GM19351 (cell line): ENCODE measurements at regions not wholly inside any gene's neighbourhood (a gene's known extent, or its start where the extent isn't known, plus 50 kb on each side); places are given as distances from the start of the nearest gene placed in this dataset.

ENCODE experiments used
- ATAC-seq: cut with Tn5 transposase; IDR thresholded peaks from one replicate; pipeline ENCODE4 v1.9.1; 2021; ENCODE audit warnings: mild to moderate bottlenecking, moderate library complexity; ENCODE audit not compliant: unreplicated experiment

DNA sequence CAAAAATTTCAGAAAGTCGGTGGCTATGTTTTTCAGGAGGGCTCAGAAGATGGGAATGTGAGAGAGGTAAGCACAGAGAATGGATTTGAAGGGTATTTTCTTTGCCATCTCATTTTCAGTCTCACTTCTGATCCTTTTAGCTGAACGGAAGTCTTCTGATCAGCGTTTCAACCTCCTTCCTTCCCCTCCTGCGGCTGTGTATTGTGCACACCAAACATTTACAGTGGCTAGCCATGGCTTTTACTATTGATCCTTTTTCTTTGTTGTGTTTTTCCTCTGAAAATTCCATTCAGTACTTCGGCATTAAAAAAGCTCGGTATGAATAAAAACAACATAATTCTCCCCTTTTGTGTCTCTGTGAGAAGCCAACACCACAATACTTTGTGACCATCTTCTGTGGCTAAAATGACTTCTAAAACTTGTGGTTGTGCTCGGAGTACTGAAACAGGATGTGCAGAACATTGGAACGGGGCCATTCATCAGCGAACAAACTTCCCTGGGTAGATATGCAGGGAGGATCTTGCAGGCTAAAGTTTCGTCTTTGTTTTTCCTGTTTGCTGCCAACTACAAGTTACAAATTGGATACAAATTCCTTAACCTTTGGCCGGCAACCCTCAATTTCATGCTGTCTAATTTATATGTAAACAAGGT, 260.8 kb upstream of the FAM98A start:
- no peak for ATAC-seq

DNA sequence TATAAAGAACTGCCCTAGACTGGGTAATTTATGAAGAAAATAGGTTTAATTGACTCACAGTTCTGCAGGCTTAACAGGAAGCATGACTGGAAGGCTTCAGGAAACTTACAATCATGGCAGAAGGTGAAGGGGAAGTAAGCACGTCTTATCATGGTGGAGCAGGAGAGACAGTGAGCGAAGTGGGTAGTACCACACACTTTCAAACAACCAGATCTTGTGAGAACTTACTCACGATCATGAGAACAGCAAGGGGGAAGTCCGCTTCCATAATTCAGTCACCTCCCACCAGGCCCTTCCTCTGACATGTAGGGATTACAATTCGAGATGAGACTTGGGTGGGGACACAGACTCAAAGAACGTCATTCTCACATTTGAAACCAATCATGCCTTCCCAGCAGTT, 260.1 kb upstream of the FAM98A start:
- no peak for ATAC-seq

GRCh38 chr2:33848486-33848885, 249.4 kb upstream of the FAM98A start:
- ATAC-seq, result no peak

DNA sequence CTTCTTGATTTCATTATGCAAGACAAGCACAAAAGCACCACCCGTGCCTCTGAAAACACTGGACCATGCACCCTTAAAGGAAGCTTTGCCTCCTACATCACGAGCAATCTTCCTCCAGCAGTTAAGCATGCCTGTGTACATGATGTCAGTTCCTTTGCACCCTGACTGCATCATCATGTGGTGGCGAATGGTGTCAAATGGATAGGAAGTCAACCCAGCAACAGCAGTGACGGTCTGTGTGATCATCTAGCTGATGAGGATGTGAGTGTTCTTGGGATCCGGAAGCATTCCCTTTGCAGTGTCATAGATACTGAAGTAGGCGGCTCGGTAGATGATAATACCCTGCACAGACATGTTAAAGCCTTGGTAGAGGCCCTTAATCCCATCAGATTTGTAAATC, 240.7 kb upstream of the FAM98A start:
- no peak for ATAC-seq

GRCh38 chr2:33836628-33837027, 237.5 kb upstream of the FAM98A start:
- ATAC-seq, result no peak

DNA sequence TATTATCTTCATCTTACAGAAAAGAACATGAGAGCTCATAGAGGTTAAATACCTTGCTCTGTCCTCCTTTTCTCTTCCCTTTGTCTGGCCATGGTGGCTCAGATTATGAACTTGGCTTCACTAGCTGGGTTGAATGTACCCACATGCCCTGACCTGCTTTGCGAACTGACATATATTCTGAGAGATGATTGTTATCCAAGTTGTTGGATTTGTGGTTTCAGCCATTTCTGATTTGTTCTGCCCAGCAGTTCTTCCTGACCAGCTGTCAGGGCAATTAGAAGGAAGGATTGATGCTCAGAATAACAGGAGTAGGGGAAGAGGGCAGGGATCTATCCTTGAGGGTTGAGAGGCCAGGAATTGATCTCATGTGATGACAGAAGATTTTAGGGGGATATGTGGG, 236.8 kb upstream of the FAM98A start:
- ATAC-seq, result no peak

- no peak for ATAC-seq
Observed at GRCh38 chr2:33822964-33823363, 223.9 kb upstream of the FAM98A start.

GRCh38 chr2:33812707-33813106, 213.6 kb upstream of the FAM98A start:
- ATAC-seq, result no peak

GRCh38 chr2:33810046-33810835, 211.1 kb upstream of the FAM98A start:
- no peak for ATAC-seq

DNA sequence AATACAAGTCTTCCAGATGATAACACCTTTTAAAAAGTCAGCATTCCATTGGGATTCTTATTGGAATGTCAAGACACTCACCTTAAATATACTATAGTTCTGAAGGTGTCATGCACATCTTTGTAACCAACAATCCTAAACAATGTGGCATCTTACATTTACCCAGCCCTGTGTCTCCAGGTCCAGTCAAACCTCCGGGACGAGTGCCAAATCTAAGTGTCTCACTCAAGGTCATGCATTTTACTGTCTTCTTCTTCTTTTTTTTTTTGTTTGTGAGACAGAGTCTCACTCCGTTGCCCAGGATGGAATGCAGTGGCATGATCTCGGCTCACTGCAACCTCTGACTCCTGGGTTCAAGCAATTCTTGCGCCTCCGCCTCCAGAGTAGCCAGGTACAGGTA, 206.9 kb upstream of the FAM98A start:
- no peak for ATAC-seq

GRCh38 chr2:33804155-33804554, 205.1 kb upstream of the FAM98A start:
- ATAC-seq, result no peak

- ATAC-seq, result no peak
Observed at GRCh38 chr2:33796511-33796910, 197.4 kb upstream of the FAM98A start.

- ATAC-seq, result no peak
Observed at GRCh38 chr2:33791625-33792024, 192.5 kb upstream of the FAM98A start.

DNA sequence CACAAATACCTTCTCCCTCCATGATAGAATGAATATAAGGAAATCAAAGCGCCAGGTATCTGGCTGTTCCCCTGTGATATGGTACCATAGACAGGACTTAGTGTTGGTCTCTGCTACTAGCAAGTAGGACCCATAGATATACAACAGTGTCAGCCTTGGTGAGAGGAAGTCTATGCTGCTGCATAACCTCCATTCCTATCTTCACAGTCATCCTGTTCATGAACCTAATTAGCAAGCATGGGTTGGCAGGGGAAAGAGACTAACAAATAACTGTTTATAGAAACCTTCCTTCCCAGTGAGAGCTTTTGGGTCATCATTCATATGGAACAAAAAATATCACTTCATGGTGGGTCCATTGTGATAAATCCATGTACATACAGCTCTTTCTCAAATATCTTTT, 188.9 kb upstream of the FAM98A start:
- no peak for ATAC-seq

GRCh38 chr2:33786881-33787280, 187.8 kb upstream of the FAM98A start:
- ATAC-seq, result no peak

- peak; percentile 89 for ATAC-seq
Observed at GRCh38 chr2:33785201-33786106, 186.4 kb upstream of the FAM98A start.

- ATAC-seq, result no peak
Observed at GRCh38 chr2:33784488-33784887, 185.4 kb upstream of the FAM98A start.

- peak; percentile 26 for ATAC-seq
Observed at GRCh38 chr2:33782395-33783230, 183.5 kb upstream of the FAM98A start.

GRCh38 chr2:33777786-33778185, 178.7 kb upstream of the FAM98A start:
- no peak for ATAC-seq

- no peak for ATAC-seq
Observed at GRCh38 chr2:33775306-33775705, 176.2 kb upstream of the FAM98A start.

DNA sequence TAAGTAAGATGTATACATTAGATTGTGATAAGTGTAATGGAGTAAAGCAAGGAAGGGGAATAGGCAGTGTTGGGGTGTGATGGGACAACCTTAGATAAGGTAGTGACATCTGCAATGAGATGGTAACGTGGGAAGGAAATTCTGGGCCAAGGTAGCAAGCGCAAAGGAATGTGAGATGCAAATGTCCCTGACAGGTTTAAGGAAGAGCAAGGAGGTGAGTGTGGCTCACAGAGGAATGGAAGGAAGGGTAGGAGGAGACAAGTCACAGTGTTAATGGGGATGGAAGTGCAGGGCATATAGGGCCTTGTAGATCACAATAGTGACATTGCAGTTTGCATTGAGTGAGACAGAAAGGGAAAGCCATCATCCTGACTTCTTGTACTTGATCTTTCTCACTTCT, 170.9 kb upstream of the FAM98A start:
- ATAC-seq, result no peak
